ENCODE measurements at regions not wholly inside any gene's neighbourhood (a gene's known extent, or its start where the extent isn't known, plus 50 kb on each side); places are given as distances from the start of the nearest gene placed in this dataset.
A peak's percentile ranks its signal among the peaks of the same experiment; 100 is the strongest.

DNA sequence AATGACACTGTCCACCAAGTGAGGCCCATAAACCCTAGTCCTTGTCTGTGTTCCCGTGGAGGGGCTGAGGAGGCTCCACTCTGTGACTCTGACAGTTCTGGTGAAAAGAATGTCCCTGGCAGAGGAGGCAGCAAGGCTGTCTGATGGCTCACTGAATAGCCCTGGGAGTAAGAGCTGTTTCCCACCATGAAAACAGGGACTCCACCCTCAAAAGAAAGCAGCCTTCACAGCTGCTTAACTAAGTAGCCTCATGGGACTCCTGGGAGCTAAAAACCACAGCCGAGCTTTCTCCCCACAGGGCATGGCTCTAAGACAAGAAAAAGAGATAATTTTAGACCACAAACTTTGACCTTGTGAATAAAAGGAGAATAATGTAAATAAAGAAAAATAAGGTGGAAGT, 135.1 kb upstream of the FRY start:
- DNase-seq (ENCODE audit: low read depth), result peak; percentile 76

DNA sequence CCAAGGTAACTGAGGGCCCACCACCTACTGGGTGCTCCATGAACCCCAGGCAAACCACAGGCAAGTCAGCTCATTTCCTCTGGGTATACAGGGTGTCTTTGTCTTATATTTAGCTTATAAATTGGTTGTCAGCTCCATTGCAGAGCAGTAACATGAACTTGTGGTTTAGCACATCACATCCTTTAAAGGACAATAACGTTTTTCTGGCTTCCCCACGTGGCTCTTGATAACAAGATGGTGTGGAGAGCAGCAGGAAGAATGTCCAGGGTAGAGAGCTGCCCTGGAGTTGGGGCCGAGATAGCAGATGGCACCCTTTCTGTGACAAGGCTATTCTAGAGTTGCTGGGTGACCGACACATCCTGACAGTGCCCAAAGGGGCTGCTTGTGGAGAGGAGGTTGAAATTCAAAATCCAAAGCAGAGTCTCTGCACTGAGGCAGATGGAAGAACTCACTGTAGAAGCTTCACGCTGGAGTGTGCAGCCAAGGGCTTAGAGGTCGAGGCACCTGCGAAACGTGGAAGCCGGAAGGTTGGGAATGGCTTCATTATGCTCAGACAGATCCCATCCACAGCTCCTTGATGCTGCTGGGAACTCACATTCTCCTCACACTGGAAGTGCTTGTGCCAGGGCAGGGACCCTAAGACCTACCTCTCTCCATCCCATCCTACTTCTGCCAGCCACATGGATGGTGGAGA, 133.0 kb upstream of the FRY start:
- no peak for DNase-seq (ENCODE audit: low read depth)

DNA sequence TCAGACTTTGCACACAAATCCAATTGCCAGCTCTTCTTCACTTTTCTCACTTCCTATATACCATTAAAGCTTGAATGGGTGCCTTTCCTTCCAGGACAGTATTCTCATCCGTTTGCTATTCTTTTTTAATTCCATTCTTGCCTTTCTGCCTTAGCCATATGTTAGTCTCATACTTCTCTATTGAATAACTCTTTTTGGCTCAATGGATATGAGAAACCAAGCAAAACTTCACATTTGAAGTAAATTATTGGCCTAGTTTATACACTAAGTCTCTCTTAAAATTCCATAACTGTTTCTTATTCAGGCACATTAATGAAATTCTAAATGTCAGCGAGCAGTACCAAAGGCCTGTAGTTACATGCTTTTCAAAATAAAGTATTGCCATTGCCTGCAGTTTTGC, 129.6 kb upstream of the FRY start:
- no peak for DNase-seq (ENCODE audit: low read depth)

DNA sequence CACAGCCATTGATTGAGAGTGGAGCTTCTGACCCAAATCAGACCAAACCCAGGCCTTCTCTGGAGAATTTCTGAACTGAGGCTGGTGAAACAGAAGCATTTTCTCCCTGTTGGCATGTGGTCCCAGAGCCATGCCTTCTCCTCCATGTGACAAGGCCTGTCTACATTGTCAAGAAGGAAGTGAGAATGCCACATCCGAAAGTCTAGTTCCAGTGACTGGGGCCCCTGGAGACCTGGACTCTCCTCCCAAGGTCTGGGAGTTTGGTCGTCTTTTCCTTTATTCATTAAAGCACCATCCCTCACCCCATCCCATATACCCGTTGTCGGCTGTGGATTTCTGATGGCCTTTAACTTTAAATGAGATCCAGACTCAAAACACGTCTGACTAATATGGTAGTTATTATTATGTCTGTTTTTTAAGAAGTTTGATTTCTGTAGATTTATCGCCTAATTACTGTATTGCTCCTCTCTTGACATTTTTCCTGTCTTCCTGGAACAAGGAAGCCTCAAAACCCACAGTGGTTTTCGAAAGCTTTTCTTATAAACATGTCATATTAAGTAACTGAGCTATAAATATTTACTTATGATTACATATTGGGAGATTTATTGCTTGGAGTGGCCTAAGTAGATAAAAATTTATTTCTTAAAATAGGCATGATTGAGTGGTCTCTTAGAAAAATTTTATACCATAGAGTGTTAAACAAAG, 128.3 kb upstream of the FRY start:
- no peak for DNase-seq (ENCODE audit: low read depth)

DNA sequence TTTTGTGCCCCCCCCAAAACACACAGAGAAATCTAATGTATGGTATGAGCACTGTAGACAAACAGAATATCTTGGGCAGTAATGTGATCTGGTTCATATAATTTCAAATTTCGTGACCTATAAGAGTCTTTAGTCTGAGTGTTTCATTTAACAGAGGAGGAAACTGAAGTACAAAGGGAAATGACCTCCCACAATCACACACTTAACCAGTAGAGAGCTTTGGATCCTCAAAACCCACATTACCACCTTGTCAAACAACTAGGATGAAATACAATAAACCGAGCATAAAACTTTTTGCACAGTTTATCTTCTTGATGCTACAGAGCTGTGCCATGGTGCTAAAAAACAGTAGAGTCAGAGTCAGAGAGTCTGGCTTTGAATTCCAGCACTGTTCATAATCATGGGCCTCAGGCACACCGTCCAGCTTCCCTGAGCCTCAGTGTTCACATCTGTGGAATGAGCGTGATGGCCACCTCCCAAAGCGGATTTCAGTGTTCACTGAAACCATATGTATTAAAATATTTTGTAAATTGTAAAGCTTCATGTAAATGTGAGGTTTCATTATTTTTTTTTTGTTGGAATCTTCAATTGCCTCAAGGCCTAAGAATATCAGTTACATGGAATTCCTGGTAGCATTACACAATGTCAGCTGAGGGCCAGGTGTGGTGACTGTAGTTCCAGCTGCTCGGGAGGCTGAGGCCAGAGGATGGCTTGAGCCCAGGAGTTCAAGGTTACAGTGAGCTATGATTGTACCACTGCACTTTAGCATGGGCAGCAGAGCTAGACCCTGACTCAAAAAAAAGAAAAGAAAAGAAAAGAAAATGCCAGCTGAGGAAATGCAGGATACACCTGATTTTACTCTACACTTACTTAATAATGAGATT, 126.4 kb upstream of the FRY start:
- DNase-seq (ENCODE audit: low read depth), result no peak

DNA sequence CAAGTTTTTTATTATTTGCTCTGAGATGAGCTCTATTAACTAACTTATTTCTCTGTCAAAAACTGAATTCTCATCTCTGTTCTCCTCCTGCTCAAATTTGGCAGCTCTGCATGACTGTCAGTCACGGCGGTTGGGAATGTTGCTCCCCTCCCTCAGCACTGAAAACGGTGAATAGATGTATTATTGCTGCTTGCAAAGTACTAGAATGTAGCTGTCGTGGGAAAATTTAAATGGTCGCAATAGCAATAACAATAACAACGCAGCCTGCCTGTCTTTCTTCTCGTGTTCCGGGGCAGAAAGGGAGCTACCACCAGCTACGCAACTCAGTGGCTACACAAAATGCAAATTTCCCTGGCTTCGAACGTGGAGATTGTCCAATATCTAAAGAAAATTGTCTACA, 125.6 kb upstream of the FRY start:
- DNase-seq (ENCODE audit: low read depth), result no peak

DNA sequence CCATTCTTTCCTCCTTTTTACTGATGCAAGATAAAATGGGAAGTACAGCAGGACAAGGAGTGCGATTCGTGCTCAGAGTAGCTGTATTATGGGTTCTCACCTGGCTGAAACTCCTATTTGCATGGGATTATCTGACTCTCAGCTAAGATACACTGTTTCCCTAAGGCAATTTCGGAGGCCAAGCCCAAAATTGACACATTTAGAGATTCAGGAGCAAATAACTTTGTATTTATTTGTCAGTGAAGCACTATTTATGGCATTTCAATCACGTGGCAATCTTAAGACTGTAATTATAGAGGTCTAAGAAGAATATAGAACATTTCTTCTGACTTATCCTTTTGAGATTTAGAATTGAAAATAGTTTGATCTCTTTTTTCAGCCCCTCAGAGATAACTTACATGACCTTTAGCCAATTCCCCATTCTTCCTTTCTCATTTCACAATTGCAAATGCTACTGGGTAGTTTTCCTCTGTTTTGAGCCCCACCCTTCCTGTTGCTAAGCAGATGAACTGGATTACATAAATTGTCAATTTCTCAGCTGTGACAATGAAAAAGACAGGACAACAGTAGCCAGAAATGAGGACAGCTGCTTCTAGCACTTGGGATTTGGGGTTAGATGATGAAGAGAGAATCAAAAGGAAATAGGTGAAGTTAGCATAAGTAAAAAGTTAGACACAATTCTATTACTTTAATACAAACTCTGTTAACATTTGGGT, 122.7 kb upstream of the FRY start:
- peak; percentile 7 for DNase-seq (ENCODE audit: low read depth)

DNA sequence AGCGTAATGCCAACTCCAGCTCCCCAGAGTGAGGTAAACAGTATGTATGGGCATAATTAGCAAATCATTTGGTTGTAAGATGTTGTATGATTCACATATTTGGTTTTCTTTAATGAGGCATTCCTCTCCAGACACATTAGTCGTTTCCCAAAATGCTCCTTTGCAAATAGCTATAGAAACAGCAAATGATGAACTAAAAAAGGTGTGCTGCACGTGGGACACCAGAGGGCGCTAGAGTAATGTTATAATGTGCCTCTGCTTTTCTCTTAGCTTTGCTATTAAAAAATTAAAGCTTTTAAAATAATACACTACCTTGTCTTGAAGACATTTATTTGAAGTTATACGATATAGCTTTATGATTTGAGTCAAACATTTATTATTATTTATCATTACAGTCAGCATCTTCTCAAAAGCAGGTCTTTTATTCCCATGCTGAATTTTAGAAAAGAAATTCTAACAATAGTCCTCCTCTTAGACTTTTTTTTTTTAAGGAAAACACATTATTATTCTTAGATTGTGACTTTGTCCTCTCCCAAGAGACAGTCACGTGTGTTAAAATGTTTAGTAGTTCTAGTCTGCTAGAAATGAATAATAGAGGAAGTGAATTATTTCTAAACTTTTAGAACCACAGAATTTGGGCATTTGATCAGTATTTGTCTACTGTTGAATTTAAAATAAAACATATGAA, 121.6 kb upstream of the FRY start:
- DNase-seq (ENCODE audit: low read depth), result peak; percentile 52

DNA sequence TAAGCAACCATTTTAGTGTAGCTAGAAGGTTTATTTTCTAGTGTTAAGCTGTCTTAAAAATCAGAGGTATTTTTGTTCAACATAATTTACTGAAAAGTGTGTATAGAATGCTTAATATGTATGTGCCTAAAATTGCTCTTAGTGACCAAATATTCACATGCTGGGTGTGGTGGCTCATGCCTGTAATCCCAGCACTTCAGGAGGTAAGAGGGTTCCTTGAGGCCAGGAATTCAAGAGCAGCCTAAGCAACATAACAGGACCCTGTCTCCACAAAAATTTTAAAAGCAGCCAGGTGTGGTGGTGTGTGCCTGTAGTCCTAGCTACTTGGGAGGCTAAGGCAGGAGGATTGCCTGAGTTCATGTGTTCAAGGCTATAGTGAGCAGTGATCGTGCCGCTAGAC, 120.9 kb upstream of the FRY start:
- DNase-seq (ENCODE audit: low read depth), result no peak

DNA sequence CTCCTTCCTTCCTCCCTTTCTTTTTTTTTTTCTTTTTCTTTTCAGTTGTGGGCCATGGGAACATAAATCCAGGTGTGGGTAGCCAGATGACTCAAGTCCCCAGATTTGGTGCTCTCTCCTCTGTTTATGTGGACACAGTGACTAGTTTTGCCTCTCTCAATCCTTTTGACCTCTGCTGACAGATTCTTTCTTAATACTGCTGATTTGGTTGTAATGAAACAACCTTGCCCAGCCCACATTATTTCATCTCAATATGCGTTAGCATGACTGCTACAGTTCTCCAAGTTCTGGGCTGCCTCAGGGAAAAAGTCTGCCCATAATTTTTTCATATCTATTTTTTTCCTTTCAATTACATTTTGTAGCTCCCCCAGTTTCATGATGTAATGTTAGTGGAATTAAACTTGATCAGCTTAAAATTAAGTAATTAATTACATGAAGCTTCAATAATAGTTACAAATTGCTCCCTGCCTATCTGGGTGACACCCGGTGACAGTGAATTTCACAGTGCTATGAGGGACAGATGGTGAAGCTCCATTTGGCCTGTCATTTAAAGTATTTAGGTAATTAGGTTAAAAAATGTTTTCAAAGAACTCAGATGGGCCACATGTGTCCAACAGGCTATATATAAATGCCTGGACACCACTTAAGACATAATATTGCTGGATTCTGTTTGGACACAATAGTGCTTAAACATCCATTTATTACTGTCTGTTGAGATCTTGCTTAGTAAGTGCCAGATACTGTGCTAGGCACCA, 118.8 kb upstream of the FRY start:
- no peak for DNase-seq (ENCODE audit: low read depth)

DNA sequence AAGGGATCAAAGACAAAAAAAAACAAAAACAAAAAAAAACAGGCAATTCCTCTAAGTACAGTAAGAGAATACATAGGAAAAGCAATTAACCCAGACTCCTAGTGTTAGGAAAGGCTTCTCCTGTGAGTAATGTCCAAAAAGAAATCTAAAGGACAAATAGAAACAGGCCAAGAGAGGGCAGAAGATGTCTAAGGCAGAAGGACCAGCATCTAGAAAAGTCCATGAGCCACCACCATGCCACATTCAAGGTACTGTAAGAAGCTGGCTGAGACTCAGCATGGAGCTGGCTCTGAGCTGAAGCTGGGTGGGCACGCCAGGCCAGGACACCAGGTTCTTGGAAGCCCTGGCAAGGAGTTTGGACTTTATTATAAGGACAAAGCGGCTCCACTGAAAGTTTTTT, 118.1 kb upstream of the FRY start:
- peak; percentile 39 for DNase-seq (ENCODE audit: low read depth)

DNA sequence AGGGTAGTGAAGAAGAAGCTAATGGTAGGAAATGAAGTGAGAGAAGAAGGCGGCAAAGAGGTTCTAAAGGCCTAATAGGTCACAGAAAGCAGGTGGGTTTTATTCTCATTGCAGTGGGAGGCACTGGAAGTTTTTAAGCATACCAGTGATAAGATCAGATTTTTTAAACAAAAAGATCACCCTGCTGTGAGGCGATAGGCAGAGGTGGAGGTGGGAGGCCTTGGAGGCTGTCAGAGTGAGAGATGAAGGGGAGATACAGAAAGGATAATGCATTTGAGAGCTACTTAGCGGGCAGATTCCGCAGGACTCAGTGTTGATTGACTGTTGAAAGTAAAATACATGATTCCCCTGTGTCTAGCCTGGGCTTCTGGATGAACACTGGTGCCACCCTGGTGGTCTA, 116.7 kb upstream of the FRY start:
- DNase-seq (ENCODE audit: low read depth), result no peak

DNA sequence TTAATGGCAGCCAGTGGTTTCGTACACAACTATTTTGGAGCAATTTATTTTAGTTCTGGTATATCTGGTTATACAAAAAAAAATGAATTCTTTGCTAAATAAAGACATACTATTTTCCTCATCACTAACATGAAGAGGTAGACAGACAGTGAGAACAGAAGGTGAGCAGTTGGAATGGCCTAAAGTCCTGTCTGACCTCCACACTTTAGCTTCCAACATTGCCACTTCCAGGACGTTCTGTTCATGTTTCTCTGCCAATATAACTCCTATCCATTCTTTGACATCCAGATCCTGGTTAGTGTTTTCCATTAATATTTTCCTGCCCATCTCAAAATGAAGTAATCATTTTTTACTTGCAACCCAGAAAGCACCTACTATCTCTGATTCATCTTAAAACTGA, 112.9 kb upstream of the FRY start:
- DNase-seq (ENCODE audit: low read depth), result no peak

DNA sequence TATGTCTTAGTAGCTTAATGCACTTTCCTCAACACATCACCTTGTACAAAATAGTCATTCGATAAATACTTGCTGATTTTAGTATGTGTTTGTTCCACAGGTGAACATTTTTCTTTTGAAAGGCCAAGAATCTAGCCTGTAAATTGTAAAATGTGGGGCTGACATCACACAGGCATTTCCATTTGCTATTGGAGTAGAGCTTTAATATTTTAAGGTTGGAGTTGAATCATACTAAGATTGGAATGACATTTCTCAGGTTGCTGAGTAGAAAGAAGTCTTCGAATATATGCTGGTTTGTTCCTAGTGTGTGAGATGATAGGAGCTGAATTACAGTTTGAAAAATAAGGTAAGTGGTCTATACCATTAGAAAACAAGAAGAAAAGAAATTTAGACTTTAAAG, 112.3 kb upstream of the FRY start:
- no peak for DNase-seq (ENCODE audit: low read depth)

DNA sequence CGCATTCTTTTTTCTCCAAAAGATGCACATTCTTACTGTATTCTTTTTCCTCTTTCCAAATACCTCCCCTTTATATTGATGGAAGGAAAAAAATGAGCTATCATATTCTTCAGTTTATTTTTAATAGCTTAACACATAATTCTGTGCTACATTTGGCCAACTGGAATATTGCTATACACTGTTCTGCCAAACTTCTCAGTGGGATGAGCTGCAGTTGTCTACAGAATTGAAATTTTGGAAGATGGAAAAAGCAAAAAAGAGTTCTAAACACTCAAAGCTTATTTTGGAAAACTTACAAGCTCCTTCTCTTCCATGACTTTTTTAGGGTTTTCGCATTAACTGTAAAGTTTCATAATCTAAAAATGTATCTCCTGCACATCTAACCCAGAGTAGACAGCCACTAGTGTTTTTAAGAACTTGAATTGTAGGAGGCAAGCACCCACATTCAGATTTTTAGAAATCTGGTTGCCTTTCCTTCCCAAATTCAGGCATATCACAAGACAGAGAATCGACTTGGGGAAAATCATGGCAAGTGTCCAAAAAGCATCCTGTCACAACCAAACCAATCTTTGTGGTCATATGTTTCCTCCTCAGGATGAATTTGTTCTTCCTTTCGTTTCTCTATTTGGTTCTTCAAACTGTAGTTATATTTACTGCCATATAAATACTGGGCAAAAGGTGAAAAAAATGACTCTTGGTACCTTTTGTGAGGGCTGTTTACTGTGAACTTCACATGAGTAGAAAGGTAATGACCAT, 111.4 kb upstream of the FRY start:
- DNase-seq (ENCODE audit: low read depth), result peak; percentile 3

DNA sequence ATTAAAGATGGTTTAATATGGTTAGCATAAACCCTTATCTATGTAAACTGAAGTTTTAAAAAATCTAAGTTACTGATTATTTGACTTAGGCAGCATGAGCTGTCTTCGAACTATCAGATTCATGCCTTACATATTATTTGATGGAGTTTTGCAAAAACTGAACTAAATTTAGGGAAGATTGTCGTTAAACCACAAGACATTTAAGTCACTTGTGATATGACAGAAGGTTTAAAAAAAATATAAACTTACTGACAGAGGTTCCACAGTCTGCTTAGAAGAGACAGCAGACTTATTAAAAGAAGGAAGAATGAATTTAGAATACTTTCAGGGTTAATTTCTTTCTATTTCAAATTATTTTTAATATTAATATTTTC, 110.9 kb upstream of the FRY start:
- no peak for DNase-seq (ENCODE audit: low read depth)

DNA sequence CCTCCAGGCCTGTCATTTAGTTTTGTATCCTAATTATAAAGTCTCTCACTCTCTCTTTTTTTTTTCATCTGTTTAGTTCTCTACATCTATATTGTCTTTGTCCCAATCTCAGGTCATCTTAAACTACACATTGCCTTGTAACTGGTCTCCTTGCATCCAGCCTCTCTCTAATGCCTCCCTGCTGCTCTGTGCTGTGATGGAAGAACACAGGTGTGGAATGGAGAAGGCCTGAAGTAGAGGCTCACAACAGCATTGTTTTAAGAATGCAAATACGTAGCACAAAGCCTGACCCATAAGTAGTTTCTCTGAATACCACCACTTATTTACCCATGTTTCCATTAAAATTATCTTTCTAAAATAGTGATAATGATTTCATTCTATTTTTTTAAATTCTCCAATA, 108.8 kb upstream of the FRY start:
- DNase-seq (ENCODE audit: low read depth), result no peak

DNA sequence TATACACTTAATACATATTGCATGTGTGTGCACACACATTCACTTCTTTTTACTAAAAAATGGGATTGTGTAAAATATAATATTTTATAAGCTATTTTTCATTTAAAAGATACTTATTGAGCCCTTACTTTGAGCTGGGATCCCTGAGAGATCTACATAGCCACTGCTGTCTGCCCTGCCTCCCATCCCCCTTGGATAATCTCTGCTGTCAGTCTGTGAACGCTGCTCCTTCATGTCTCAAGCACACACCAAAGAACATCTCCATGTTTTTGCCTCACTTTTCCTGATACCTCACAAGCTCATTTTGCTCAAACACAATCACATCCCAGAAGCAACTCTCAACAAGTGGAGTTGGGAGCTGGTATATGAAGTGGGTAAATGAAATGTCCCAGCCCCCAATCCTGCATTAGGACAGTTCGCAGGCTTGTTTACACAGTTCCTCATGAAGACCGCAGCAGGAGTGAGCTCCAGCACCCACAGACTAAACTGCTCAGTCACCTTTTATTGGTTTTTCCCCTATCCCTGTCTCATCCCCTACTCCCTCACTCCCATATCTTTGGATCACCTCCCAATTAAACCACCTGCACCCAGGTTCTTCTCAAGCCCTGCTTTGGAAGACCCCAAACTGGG, 108.3 kb upstream of the FRY start:
- DNase-seq (ENCODE audit: low read depth), result no peak

DNA sequence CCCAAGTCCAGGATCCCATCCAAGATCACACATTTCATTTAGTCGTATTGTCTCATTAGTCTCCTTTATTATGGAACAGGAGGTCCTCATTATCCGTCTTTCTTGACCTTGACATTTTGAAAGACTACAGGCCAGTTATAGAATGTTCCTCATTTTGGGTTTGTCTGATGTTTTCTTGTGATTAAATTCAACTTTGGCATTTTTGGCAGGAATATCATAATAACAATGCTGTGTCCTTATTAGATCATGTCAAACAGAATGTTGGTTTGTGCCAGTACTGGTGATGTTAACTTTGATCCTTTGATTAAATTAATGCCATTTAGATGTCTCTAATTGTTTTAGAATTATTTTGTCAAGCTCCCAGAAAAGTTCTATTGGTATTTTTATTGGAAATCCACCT, 106.5 kb upstream of the FRY start:
- no peak for DNase-seq (ENCODE audit: low read depth)

DNA sequence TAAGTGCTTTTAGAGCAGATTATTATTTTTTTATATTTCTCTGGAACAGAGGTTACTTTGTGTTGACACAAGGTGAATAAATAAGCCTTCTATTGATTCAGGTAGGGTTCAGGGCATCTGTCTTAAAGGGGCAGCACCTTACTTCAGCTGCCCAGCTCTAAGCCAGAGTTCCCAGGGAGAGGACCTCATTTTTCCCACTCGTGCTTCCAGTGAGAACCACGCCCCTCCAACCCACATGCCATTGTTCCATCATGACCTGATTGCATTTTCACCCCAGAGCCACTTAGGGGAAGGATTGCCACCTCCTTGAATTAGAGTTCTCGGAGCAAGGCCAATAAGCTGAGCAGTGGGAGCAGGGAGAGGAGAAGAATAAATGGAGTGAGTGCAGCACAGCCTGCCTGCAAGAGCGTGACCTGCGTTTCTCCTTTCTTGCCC, 104.3 kb upstream of the FRY start:
- no peak for DNase-seq (ENCODE audit: low read depth)

Data from fibroblast of gingiva (primary cell).